ENCODE measurements at regions not wholly inside any gene's neighbourhood (a gene's known extent, or its start where the extent isn't known, plus 50 kb on each side); places are given as distances from the start of the nearest gene placed in this dataset.

GRCh38 chrX:121823406-121823805 lies 776.0 kb downstream of the GLUD2 start:
- TF ChIP-seq CTCF (IDR thresholded peaks at IDR 0.05; ENCODE audit: poor library complexity) (no peak), EZH2phosphoT487 (IDR thresholded peaks at IDR 0.05; ENCODE audit: low read depth, severe bottlenecking, unreplicated experiment) (no peak), EZH2 (IDR thresholded peaks at IDR 0.05; ENCODE audit: borderline replicate concordance) (no peak)
- H3K27ac ChIP-seq: no peak overlapping the region
- H3K9me2 ChIP-seq (replicated peaks; ENCODE audit: insufficient read depth): no peaks in the 10 kb centered on the region
- no peaks in the 10 kb centered on the region for H3K27me3 ChIP-seq
- WGBS (ENCODE audit: low lambda C conversion rate, missing lambda C conversion rate): 53% methylated on average over 2 of the region's 2 CpGs
- no peaks in the 10 kb centered on the region for H4K20me1 ChIP-seq (ENCODE audit: insufficient read depth, poor library complexity, severe bottlenecking)
- no peaks in the 10 kb centered on the region for H3K9me3 ChIP-seq (ENCODE audit: low read depth)
- H3K4me1 ChIP-seq (ENCODE audit: insufficient read depth): no peaks in the 10 kb centered on the region
- H3K79me2 ChIP-seq: no peaks in the 10 kb centered on the region
- no peak overlapping the region for H3K4me2 ChIP-seq
- no peak overlapping the region for H2AFZ ChIP-seq
- no peak overlapping the region for H3K4me3 ChIP-seq
- DNase-seq (ENCODE audit: low spot score): no peak
- no peaks in the 10 kb centered on the region for H3K36me3 ChIP-seq (replicated peaks; ENCODE audit: insufficient read depth, low read depth)

GRCh38 chrX:121831601-121832000 lies 784.2 kb downstream of the GLUD2 start:
- no peaks in the 10 kb centered on the region for H3K79me2 ChIP-seq
- no peaks in the 10 kb centered on the region for H3K9me3 ChIP-seq (ENCODE audit: low read depth)
- no peaks in the 10 kb centered on the region for H3K4me1 ChIP-seq (ENCODE audit: insufficient read depth)
- H3K27me3 ChIP-seq: no peaks in the 10 kb centered on the region
- 50% methylated on average over 2 of the region's 2 CpGs for WGBS (ENCODE audit: low lambda C conversion rate, missing lambda C conversion rate)
- no peaks in the 10 kb centered on the region for H3K9me2 ChIP-seq (replicated peaks; ENCODE audit: insufficient read depth)
- no peak overlapping the region for H2AFZ ChIP-seq
- no peak for DNase-seq (ENCODE audit: low spot score)
- no peak overlapping the region for H3K27ac ChIP-seq
- H3K36me3 ChIP-seq (replicated peaks; ENCODE audit: insufficient read depth, low read depth): no peaks in the 10 kb centered on the region
- H4K20me1 ChIP-seq (ENCODE audit: insufficient read depth, poor library complexity, severe bottlenecking): no peaks in the 10 kb centered on the region
- H3K4me3 ChIP-seq: no peak overlapping the region
- H3K4me2 ChIP-seq: no peak overlapping the region
- TF ChIP-seq EZH2 (IDR thresholded peaks at IDR 0.05; ENCODE audit: borderline replicate concordance): no peak
- no peak for TF ChIP-seq CTCF (IDR thresholded peaks at IDR 0.05; ENCODE audit: poor library complexity)
- TF ChIP-seq EZH2phosphoT487 (IDR thresholded peaks at IDR 0.05; ENCODE audit: low read depth, severe bottlenecking, unreplicated experiment): no peak

- Histone ChIP-seq H4K20me1 (ENCODE audit: insufficient read depth, poor library complexity, severe bottlenecking) (no peaks in the 10 kb centered on the region), H3K9me3 (ENCODE audit: low read depth) (no peaks in the 10 kb centered on the region), H3K36me3 (replicated peaks; ENCODE audit: insufficient read depth, low read depth) (no peaks in the 10 kb centered on the region), H3K4me3 (no peak overlapping the region), H3K27me3 (no peaks in the 10 kb centered on the region), H3K9me2 (replicated peaks; ENCODE audit: insufficient read depth) (no peaks in the 10 kb centered on the region), H3K79me2 (no peaks in the 10 kb centered on the region), H2AFZ (no peak overlapping the region), H3K4me1 (ENCODE audit: insufficient read depth) (no peaks in the 10 kb centered on the region), H3K4me2 (no peak overlapping the region), H3K27ac (no peak overlapping the region)
- DNase-seq (ENCODE audit: low spot score): no peak
- no peak for TF ChIP-seq EZH2 (IDR thresholded peaks at IDR 0.05; ENCODE audit: borderline replicate concordance)
- TF ChIP-seq CTCF (IDR thresholded peaks at IDR 0.05; ENCODE audit: poor library complexity): no peak
- no peak for TF ChIP-seq EZH2phosphoT487 (IDR thresholded peaks at IDR 0.05; ENCODE audit: low read depth, severe bottlenecking, unreplicated experiment)
- WGBS (ENCODE audit: low lambda C conversion rate, missing lambda C conversion rate): 76% methylated on average over 1 of the region's 1 CpG
These were observed 785.0 kb downstream of the GLUD2 start for GRCh38 chrX:121832446-121832845.

GRCh38 chrX:121836000-121836399 lies 788.6 kb downstream of the GLUD2 start:
- H3K4me2 ChIP-seq: no peak overlapping the region
- WGBS (ENCODE audit: low lambda C conversion rate, missing lambda C conversion rate): 35% methylated on average over 1 of the region's 1 CpG
- H4K20me1 ChIP-seq (ENCODE audit: insufficient read depth, poor library complexity, severe bottlenecking): no peaks in the 10 kb centered on the region
- no peak overlapping the region for H3K4me3 ChIP-seq
- no peaks in the 10 kb centered on the region for H3K9me3 ChIP-seq (ENCODE audit: low read depth)
- TF ChIP-seq CTCF (IDR thresholded peaks at IDR 0.05; ENCODE audit: poor library complexity): no peak
- no peak for TF ChIP-seq EZH2 (IDR thresholded peaks at IDR 0.05; ENCODE audit: borderline replicate concordance)
- no peak for TF ChIP-seq EZH2phosphoT487 (IDR thresholded peaks at IDR 0.05; ENCODE audit: low read depth, severe bottlenecking, unreplicated experiment)
- H3K27ac ChIP-seq: no peak overlapping the region
- H3K79me2 ChIP-seq: no peaks in the 10 kb centered on the region
- H3K4me1 ChIP-seq (ENCODE audit: insufficient read depth): no peaks in the 10 kb centered on the region
- H3K9me2 ChIP-seq (replicated peaks; ENCODE audit: insufficient read depth): peaks cover 5% of the 10 kb centered on the region
- no peak overlapping the region for H2AFZ ChIP-seq
- no peaks in the 10 kb centered on the region for H3K36me3 ChIP-seq (replicated peaks; ENCODE audit: insufficient read depth, low read depth)
- DNase-seq (ENCODE audit: low spot score): no peak
- H3K27me3 ChIP-seq: no peaks in the 10 kb centered on the region

All from hepatocyte (in vitro differentiated cells).